ENCODE measurements at regions not wholly inside any gene's neighbourhood (a gene's known extent, or its start where the extent isn't known, plus 50 kb on each side); places are given as distances from the start of the nearest gene placed in this dataset.
A peak's percentile ranks its signal among the peaks of the same experiment; 100 is the strongest.

DNA sequence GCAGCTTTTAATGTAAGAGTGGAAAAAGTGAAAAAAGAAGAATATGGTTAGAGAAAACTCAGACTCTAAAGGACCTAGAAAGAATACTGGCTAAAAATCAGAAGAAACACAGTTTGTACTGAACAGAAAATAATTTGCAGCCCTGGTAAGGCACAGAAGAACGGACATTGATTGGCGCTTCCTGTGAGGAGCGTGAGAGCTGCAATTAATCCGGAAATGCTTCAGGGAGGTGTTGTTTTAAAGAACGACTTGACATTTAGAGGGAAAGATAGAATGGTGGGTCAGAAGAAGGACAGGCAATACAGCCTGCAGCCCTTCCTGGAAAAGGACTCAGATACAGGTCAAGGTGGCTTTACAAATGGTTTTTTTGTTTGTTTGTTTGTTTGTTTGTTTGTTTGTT, 151.3 kb upstream of the TSC22D2 start:
- Histone ChIP-seq H3K27ac (ENCODE audit: insufficient read length, low read depth, low read length) (no peak overlapping the region), H2BK120ac (ENCODE audit: low read depth, low read length, poor library complexity, severe bottlenecking) (no peak overlapping the region)
- no CpG with 5 or more reads among the region's 5 CpGs for WGBS (ENCODE audit: extremely low coverage, insufficient read length, low lambda C conversion rate)

More for the DNA sequence above, 151.3 kb upstream of the TSC22D2 start:
- H3K18ac ChIP-seq (ENCODE audit: insufficient read length, low read depth, low read length), result no peak overlapping the region
- H3T11ph ChIP-seq (ENCODE audit: low read length), result no peak overlapping the region
- no peak overlapping the region for H4K5ac ChIP-seq (ENCODE audit: insufficient read length, low read depth, low read length)
- no peak for TF ChIP-seq CTCF (conservative IDR thresholded peaks at IDR 0.05)
- H3K27me3 Mint-ChIP-seq (ENCODE audit: low read depth), result no peaks in the 10 kb centered on the region
- H2BK20ac ChIP-seq (ENCODE audit: low read depth, low read length, poor library complexity, severe bottlenecking), result no peak overlapping the region
- H3K9me3 Mint-ChIP-seq, result no peaks in the 10 kb centered on the region
- no peak overlapping the region for H3K4ac ChIP-seq (ENCODE audit: low read depth, low read length)
- H3K4me1 Mint-ChIP-seq, result peaks cover 10% of the 10 kb centered on the region in 2 experiments
- no peak overlapping the region for H2AFZ ChIP-seq (ENCODE audit: low read length)
- no peaks in the 10 kb centered on the region for H3K9me3 ChIP-seq (ENCODE audit: control insufficient read depth, low read depth, low read length)
- H3K27me3 ChIP-seq (ENCODE audit: insufficient read depth, low read length), result no peaks in the 10 kb centered on the region
- H4K20me1 ChIP-seq (ENCODE audit: control insufficient read depth, insufficient read depth, insufficient read length), result no peaks in the 10 kb centered on the region
- no peaks in the 10 kb centered on the region for H3K79me1 ChIP-seq (ENCODE audit: insufficient read depth, low read depth, low read length, poor library complexity, severe bottlenecking)
- no peak overlapping the region for H4K8ac ChIP-seq (replicated peaks; ENCODE audit: insufficient read length, low read depth, low read length)
- H3K4me1 ChIP-seq (ENCODE audit: insufficient read depth, low read length), result no peaks in the 10 kb centered on the region
- H3K4me2 ChIP-seq (ENCODE audit: insufficient read depth, insufficient read length, low read length), result no peak overlapping the region
- no peak overlapping the region for H3K56ac ChIP-seq (ENCODE audit: insufficient read length, low read depth, low read length)
- H3K9ac ChIP-seq (ENCODE audit: extremely low read depth, insufficient read length, low read length), result no peak overlapping the region
- H3K79me2 ChIP-seq (ENCODE audit: insufficient read depth, low read length), result no peaks in the 10 kb centered on the region
- no peak overlapping the region for H4K91ac ChIP-seq (ENCODE audit: insufficient read length, low read depth, low read length)
- no peak overlapping the region for H2BK15ac ChIP-seq (ENCODE audit: low read depth, low read length)
- no peak overlapping the region for H2AK5ac ChIP-seq (ENCODE audit: insufficient read length, low read length)
- H3K27ac Mint-ChIP-seq, result peak overlapping the region in 1 of 3 experiments; percentile 25; a peak in 1 of 7 replicates
- H3K23ac ChIP-seq (ENCODE audit: insufficient read length, low read depth, low read length), result no peak overlapping the region
- no peak overlapping the region for H3K4me3 Mint-ChIP-seq
- no peak overlapping the region for H2BK12ac ChIP-seq (ENCODE audit: insufficient read length, low read depth, low read length)
- no peak overlapping the region for H3K14ac ChIP-seq (ENCODE audit: insufficient read depth, low read length)
- no peak for DNase-seq
- H3K23me2 ChIP-seq (ENCODE audit: insufficient read length, low read depth, low read length, poor library complexity, severe bottlenecking), result no peaks in the 10 kb centered on the region
- no peak overlapping the region for H2BK5ac ChIP-seq (ENCODE audit: insufficient read length, low read length)
- no peaks in the 10 kb centered on the region; a peak in 1 of 7 replicates for H3K36me3 Mint-ChIP-seq (ENCODE audit: insufficient read depth in 1 of 3, low read depth in 3 of 3)
